Limb (tissue), 2 donors: ENCODE measurements at regions not wholly inside any gene's neighbourhood (a gene's known extent, or its start where the extent isn't known, plus 50 kb on each side); places are given as distances from the start of the nearest gene placed in this dataset.
"Not testable (repeated sequence)": the region's sequence is repeated elsewhere in the genome, so short reads cannot be mapped to it uniquely, and the experiment has no call there.

Experiments
- DNase-seq, 2 donors: peaks; one replicate each; pipeline ENCODE4 v3.0.0-alpha.2; 2016; ENCODE audit errors: extremely low spot score in 2 of 2

GRCh38 chr12:14207905-14208551, 157.5 kb upstream of the ATF7IP start:
- no peak for DNase-seq

- DNase-seq, result no peak
Observed at GRCh38 chr12:14211947-14212387, 153.5 kb upstream of the ATF7IP start.

- DNase-seq, result no peak
Observed at GRCh38 chr12:14213542-14213941, 151.9 kb upstream of the ATF7IP start.

DNA sequence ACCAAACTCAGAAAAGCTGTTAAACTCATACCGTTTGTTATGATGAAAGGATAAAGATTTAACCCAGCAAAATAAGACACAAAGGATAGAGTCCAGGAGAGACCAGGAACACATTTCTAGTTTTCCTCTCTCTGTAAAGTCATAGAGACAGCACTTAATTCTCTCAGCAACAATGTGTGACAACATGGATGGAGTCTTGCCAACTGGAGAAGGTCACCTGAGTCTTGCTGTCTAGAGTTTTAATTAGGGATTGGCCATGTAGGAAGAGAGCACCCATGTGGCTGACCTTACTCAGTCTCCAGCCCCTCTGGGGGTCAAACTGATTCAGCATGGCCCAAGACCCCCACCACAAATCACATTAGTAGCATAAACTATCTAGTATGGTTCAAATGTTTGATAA, 151.0 kb upstream of the ATF7IP start:
- no peak for DNase-seq

DNA sequence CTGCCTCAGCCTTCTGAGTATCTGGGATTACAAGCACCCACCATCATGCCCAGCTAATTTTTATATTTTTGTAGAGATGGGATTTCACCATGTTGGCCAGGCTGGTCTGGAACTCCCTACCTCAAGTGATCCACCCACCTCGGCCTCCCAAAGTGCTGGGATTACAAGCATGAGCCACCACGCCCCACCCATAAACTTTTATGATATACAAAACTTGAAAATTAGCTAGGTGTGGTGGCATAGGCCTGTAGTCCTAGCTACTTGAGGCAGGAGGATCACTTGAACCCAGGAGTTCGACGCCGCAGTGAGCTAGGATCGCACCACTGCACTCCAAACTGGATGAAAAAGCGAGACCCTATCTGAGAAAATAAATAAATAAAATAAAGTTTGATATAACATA, 149.5 kb upstream of the ATF7IP start:
- DNase-seq, result not testable (repeated sequence)

DNA sequence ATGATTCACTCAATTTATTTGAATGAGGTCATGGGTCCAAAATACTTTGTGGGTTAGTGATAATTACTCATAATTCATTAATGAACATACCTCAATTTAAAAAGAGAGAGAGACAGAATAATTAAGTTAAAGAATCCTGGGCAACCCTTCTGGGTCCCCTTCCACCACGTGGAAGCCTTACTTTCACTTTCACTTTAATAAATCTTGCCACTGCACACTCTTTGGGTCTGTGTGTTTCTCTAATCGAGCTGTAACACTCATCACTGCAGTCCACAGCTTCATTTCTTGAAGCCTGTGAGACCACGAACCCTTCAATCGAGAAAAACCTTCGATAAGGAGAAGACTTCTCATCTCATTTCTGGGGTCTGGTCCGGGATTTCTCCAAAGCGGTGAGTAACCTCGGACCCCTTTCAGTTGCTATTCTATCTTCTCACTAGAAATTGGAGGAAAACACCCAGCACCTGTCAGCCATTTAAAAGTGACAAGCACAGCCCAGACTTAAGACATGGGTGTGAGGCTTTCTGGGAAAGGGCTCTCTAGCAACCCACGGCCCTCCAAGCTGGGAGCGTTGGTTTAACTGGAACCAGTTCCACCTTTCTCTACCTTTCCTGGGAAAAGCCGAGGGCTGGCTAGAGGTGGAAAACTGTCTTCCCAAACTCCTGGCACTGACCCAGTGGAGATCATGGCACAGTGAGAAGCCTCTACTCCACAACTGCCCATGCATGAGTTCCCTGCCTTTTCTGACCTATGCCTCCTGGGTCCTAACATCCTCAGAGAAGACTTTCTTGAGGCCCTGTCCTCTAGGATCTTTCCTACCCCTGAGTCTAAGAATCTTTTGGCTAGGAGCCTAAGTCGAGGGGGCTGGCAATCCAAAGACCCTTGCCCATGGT, 148.8 kb upstream of the ATF7IP start:
- no peak for DNase-seq

DNA sequence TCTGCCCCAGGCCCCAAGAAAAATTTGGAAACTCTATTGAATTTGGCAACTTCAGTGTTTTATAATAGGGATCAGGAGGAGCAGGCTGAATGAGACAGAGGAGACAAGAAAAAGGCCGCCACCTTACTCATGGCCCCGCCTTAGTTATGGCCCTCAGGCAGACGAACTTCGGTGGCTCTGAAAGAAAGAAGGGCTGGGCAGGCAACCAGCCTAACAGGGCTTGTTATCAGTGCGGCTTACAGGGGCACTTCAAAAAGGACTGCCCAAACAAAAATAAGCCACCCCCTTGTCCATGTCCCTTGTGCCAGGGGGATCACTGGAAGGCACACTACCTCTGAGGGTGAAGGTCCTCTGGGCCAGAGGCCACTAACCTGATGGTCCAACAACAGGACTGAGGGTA, 146.3 kb upstream of the ATF7IP start:
- no peak for DNase-seq

DNA sequence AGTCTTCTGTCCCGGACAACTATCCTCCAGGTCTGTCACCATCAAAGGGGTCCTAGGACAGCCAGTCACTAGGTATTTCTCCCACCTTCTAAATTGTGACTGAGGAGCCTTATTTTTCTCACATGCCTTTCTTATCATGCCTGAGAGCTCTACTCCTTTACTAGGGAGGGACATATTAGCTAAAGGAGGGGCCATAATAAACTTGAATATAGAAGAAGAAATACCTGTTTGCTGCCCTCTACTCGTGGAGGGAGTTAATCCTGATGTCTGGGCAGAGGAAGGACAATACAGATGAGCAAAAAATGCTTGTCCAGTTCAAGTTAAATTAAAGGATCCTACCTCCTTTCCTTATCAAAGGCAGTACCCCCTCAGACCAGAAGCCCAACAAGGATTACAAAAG, 145.8 kb upstream of the ATF7IP start:
- DNase-seq, result not testable (repeated sequence)

- no peak for DNase-seq
Observed at GRCh38 chr12:14225064-14225463, 140.4 kb upstream of the ATF7IP start.

DNA sequence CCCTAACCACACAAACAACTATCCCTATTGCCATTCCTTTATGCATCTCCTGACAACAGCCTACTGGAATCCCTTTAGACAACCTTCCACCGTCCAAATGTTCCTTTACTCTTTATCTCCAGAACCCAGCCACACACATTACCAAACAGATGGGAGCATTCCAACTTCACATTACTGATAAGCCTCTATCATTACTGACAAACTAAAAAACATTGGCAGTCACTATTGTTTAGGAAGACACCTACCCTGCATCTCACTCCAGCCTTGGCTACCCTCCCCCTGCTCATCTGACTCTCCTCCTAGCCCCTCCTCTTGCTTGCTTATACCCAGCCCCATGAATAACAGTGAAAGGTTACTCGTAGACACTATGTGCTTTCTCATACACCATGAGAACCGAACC, 130.3 kb upstream of the ATF7IP start:
- not testable (repeated sequence) for DNase-seq

DNA sequence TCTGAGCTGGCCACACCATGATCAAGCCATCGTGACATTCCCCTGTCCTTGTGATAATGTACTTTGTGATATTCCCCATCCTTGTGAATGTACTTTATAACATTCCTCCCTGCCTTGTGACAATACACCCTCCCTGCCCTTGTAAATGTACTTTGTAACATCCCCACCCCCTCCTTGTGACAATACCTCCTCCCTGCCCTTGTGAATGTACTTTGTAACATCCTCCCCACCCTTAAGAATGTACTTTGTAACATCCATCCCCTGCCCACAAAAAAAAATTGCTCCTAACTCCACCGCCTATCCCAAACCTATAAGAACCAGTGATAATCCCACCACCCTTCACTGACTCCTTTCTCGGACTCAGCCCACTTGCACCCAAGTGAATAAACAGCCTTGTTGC, 128.8 kb upstream of the ATF7IP start:
- not testable (repeated sequence) for DNase-seq

GRCh38 chr12:14238221-14238792, 127.2 kb upstream of the ATF7IP start:
- DNase-seq, result peak in 1 of 2 donors; percentile 55

DNA sequence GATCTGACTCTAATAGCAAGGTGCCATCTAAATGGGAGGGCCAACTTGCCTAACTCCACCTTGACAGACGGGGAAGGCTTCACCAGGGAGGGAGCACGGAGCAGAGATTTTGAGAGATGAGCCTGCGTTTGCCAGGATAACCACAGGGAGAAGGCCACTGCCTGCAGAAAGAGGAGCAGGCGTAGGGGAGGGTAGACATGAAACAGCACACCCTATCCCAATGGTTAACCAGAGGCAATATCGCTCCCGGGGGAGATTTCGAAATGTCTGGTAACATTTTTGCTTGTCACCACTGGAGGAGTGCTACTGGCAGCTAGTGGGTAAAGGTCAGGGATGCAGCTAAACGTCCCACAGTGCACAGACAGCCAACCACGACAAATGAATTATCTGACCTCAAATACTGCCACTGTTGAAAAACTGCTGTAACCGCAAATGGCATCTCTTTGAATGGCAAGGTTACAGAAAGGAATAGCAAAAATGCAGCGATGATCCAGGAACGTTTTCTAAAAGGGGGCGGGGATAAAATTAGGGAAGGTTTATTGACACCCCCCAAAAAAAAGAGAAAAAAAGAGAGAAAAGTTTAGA, 126.0 kb upstream of the ATF7IP start:
- peak in 1 of 2 donors; percentile 52 for DNase-seq

DNA sequence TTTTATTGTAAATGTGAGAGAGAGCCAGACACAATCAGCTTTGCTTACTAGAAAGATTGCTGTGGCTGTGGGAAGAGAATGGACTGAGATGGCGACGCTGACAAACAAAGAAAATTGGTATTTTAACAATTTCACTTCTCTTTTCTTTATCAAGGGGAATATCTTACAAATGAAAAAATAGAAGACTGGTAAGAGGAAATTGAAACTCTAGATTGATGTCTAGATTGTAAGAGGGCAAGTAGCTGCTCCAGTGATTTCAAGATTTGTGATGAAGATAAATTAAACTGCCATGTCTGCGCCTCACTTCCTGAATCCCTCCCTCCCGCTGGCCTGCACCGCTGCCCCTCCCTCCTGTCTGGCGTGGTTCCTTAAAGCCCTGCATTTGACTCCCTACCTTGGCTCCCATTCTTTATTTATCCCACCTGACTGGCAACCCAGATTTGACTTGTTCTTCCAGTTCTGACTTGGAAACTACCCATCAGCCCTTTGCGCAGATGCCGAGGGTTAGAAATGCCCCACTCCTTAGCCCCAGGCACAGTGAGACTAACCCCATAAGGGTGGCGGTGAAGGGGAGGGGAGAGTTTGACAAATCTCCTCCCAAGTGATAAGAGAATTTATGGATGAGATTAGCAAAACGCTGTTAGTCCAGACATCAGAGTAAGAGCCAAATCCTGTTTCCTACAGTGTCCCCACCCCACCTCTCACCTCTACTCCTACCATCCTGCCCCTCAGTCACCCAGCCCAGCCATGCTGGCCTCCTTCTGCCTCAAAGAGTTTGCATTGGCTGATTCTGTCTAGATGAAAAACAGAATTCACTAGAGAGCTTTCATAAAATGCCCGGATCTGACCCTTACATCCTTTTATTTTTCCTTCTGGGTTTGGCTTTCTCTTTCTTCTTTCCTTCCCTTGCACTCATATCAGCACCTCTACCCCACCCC, 125.3 kb upstream of the ATF7IP start:
- peak in 1 of 2 donors; percentile 46 for DNase-seq

DNA sequence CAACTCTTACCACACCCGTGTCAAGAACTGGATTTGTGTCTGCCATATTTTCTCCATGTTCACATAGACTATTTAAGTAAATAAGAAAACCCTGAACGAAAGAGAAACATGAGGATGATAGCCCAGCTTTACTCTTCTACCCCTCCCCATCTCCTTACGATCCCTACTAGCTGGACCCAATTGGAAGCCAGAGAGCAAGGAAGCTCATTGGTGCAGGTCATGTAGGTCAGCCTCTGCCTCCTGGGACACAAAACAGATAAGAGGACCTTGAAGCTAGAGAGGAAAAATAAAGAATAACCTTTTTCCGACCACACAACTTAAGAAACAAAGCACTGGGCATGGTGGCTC, 124.6 kb upstream of the ATF7IP start:
- no peak for DNase-seq

DNA sequence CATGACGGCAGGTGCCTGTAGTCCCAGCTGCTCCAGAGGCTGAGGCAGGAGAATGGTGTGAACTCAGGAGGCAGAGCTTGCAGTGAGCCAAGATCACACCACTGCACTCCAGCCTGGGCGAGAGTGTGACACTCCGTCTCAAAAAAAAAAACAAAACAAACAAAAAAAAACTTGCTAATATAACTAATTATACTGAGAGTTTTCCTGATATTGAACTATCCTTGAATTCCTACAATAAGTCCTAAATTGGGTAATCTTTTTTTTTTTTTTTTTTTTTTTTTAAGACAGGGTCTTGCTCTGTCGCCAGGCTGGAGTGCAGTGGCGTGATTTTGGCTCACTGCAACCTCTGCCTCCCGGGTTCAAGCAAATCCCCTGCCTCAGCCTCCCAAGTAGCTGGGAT, 122.7 kb upstream of the ATF7IP start:
- DNase-seq, result not testable (repeated sequence)

- DNase-seq, result no peak
Observed at GRCh38 chr12:14243941-14244340, 121.5 kb upstream of the ATF7IP start.

- no peak for DNase-seq
Observed at GRCh38 chr12:14244876-14245669, 120.4 kb upstream of the ATF7IP start.

GRCh38 chr12:14247166-14247565, 118.3 kb upstream of the ATF7IP start:
- DNase-seq, result no peak

DNA sequence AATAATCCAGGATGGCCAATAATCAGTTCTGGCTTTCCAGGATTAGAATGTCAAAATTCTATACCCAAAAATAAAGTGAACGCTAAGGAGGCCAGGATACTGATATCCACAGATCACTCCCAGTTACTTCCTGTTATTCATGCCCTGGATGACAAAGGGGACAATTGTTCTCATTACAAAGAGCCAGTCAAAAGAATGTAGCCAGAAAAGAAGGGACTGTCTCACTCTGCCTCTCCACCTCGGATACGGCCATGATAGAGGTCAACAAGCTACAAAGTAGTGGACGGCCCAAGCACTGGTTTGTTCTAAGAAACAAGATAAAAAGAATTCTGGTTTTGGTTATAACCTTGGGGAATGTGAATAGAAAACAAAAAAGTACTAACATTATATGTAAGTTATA, 116.1 kb upstream of the ATF7IP start:
- no peak for DNase-seq
